ENCODE measurements at regions not wholly inside any gene's neighbourhood (a gene's known extent, or its start where the extent isn't known, plus 50 kb on each side); places are given as distances from the start of the nearest gene placed in this dataset.
"Not testable (repeated sequence)": the region's sequence is repeated elsewhere in the genome, so short reads cannot be mapped to it uniquely, and the experiment has no call there.

GRCh38 chr13:80524447-80525215, 183.7 kb upstream of the SPRY2 start:
- no peak overlapping the region for H3K27ac Mint-ChIP-seq

GRCh38 chr13:80523134-80523533, 182.2 kb upstream of the SPRY2 start:
- H3K27me3 ChIP-seq (ENCODE audit: control insufficient read depth in 2 of 2, insufficient read depth in 2 of 2, low read length in 2 of 2): no peaks in the 10 kb centered on the region
- H3K79me2 ChIP-seq (ENCODE audit: insufficient read depth, low read length): no peaks in the 10 kb centered on the region
- Mint-ChIP-seq H3K27ac (no peak overlapping the region), H3K36me3 (no peaks in the 10 kb centered on the region), H3K4me3 (no peak overlapping the region), H3K9me3 (peaks cover 2 to 8% (median 5%) of the 10 kb centered on the region in 7 donors), H3K4me1 (peaks cover 2% of the 10 kb centered on the region), H3K27me3 (ENCODE audit: low read depth in 3 of 3) (no peaks in the 10 kb centered on the region)
- peaks cover 0 to 2% of the 10 kb centered on the region in 2 donors for H3K9me3 ChIP-seq (replicated peaks in 1 of 2; ENCODE audit: control insufficient read depth in 1 of 2, insufficient read depth in 1 of 2, low read length in 2 of 2)
- H3K9ac ChIP-seq (ENCODE audit: insufficient read depth, low read length, poor library complexity, severe bottlenecking): no peak overlapping the region
- H3K4me2 ChIP-seq (replicated peaks; ENCODE audit: extremely low read depth, low read length, poor library complexity, severe bottlenecking): no peak overlapping the region
- TF ChIP-seq CTCF (IDR thresholded peaks at IDR 0.05): no peak
- intact Hi-C loops (cut with micrococcal nuclease): no loop called here
- no peak overlapping the region for H2AFZ ChIP-seq (ENCODE audit: insufficient read depth, low read depth, low read length, poor library complexity, severe bottlenecking)
- no peak overlapping the region for H3K4me3 ChIP-seq (replicated peaks in 1 of 3; ENCODE audit: low read depth in 2 of 3, low read length in 3 of 3)
- H3K4me1 ChIP-seq (ENCODE audit: control insufficient read depth in 1 of 2, insufficient read depth in 2 of 2, low read length in 2 of 2): no peaks in the 10 kb centered on the region
- DNase-seq: no peak
- H3K36me3 ChIP-seq (replicated peaks in 1 of 2; ENCODE audit: control insufficient read depth in 1 of 2, insufficient read depth in 2 of 2, low read length in 2 of 2): no peaks in the 10 kb centered on the region
- H3K27ac ChIP-seq (ENCODE audit: low read depth in 1 of 2, low read length in 2 of 2): no peak overlapping the region
- no CpG with 5 or more reads among the region's 1 CpG for WGBS (ENCODE audit: insufficient coverage)
- H4K20me1 ChIP-seq (ENCODE audit: insufficient read depth, low read length): no peaks in the 10 kb centered on the region

More at GRCh38 chr13:80524447-80525215, 183.7 kb upstream of the SPRY2 start:
- H3K79me2 ChIP-seq (ENCODE audit: insufficient read depth, low read length): no peaks in the 10 kb centered on the region
- H3K4me1 Mint-ChIP-seq: peaks cover 2% of the 10 kb centered on the region
- 100% methylated on average over 3 of the region's 4 CpGs for WGBS (ENCODE audit: insufficient coverage)
- H4K20me1 ChIP-seq (ENCODE audit: insufficient read depth, low read length): no peaks in the 10 kb centered on the region
- H3K27ac ChIP-seq (ENCODE audit: low read depth in 1 of 2, low read length in 2 of 2): no peak overlapping the region
- no peak overlapping the region for H2AFZ ChIP-seq (ENCODE audit: insufficient read depth, low read depth, low read length, poor library complexity, severe bottlenecking)
- no peak overlapping the region for H3K4me3 Mint-ChIP-seq
- H3K4me3 ChIP-seq (replicated peaks in 1 of 3; ENCODE audit: low read depth in 2 of 3, low read length in 3 of 3): no peak overlapping the region
- no peak for DNase-seq
- no peak overlapping the region for H3K4me2 ChIP-seq (replicated peaks; ENCODE audit: extremely low read depth, low read length, poor library complexity, severe bottlenecking)
- no peaks in the 10 kb centered on the region for H3K4me1 ChIP-seq (ENCODE audit: control insufficient read depth in 1 of 2, insufficient read depth in 2 of 2, low read length in 2 of 2)
- TF ChIP-seq CTCF (IDR thresholded peaks at IDR 0.05): no peak
- H3K36me3 Mint-ChIP-seq: no peaks in the 10 kb centered on the region
- no peaks in the 10 kb centered on the region for H3K27me3 ChIP-seq (ENCODE audit: control insufficient read depth in 2 of 2, insufficient read depth in 2 of 2, low read length in 2 of 2)
- peaks cover 1 to 6% (median 2%) of the 10 kb centered on the region in 7 donors for H3K9me3 Mint-ChIP-seq
- intact Hi-C loops (cut with micrococcal nuclease): no loop called here
- H3K9ac ChIP-seq (ENCODE audit: insufficient read depth, low read length, poor library complexity, severe bottlenecking): no peak overlapping the region
- no peaks in the 10 kb centered on the region for H3K27me3 Mint-ChIP-seq (ENCODE audit: low read depth in 3 of 3)
- no peaks in the 10 kb centered on the region for H3K36me3 ChIP-seq (replicated peaks in 1 of 2; ENCODE audit: control insufficient read depth in 1 of 2, insufficient read depth in 2 of 2, low read length in 2 of 2)
- peaks cover 0 to 3% of the 10 kb centered on the region in 2 donors for H3K9me3 ChIP-seq (replicated peaks in 1 of 2; ENCODE audit: control insufficient read depth in 1 of 2, insufficient read depth in 1 of 2, low read length in 2 of 2)

GRCh38 chr13:80522463-80522862, 181.5 kb upstream of the SPRY2 start:
- peaks cover 4 to 13% (median 8%) of the 10 kb centered on the region in 7 donors for H3K9me3 Mint-ChIP-seq
- H2AFZ ChIP-seq (ENCODE audit: insufficient read depth, low read depth, low read length, poor library complexity, severe bottlenecking); H3K27me3 Mint-ChIP-seq (ENCODE audit: low read depth in 3 of 3); H3K27ac Mint-ChIP-seq; H3K27ac ChIP-seq (ENCODE audit: low read depth in 1 of 2, low read length in 2 of 2); H3K4me3 Mint-ChIP-seq; H3K4me2 ChIP-seq (replicated peaks; ENCODE audit: extremely low read depth, low read length, poor library complexity, severe bottlenecking); intact Hi-C loops (cut with micrococcal nuclease); H3K79me2 ChIP-seq (ENCODE audit: insufficient read depth, low read length); H4K20me1 ChIP-seq (ENCODE audit: insufficient read depth, low read length); H3K9me3 ChIP-seq (replicated peaks in 1 of 2; ENCODE audit: control insufficient read depth in 1 of 2, insufficient read depth in 1 of 2, low read length in 2 of 2); H3K4me1 ChIP-seq (ENCODE audit: control insufficient read depth in 1 of 2, insufficient read depth in 2 of 2, low read length in 2 of 2); H3K4me1 Mint-ChIP-seq; H3K9ac ChIP-seq (ENCODE audit: insufficient read depth, low read length, poor library complexity, severe bottlenecking); H3K27me3 ChIP-seq (ENCODE audit: control insufficient read depth in 2 of 2, insufficient read depth in 2 of 2, low read length in 2 of 2); H3K36me3 Mint-ChIP-seq; H3K36me3 ChIP-seq (replicated peaks in 1 of 2; ENCODE audit: control insufficient read depth in 1 of 2, insufficient read depth in 2 of 2, low read length in 2 of 2); H3K4me3 ChIP-seq (replicated peaks in 1 of 3; ENCODE audit: low read depth in 2 of 3, low read length in 3 of 3); DNase-seq: not testable (repeated sequence)
- WGBS (ENCODE audit: insufficient coverage): no CpG with 5 or more reads among the region's 1 CpG

All from CD14-positive monocyte (primary cell).